Sigmoid colon (tissue), 6 donors: ENCODE measurements at regions not wholly inside any gene's neighbourhood (a gene's known extent, or its start where the extent isn't known, plus 50 kb on each side); places are given as distances from the start of the nearest gene placed in this dataset.

ENCODE experiments used
- DNase-seq: peaks from one replicate; pipeline ENCODE4 v3.0.0-alpha.2; 2019
- H3K27ac ChIP-seq, 4 donors: fragments of 200-600 bp; sonication (generic); one replicate each; pipeline ENCODE4 v1.5.1; 2016 to 2019; ENCODE audit warnings: mild to moderate bottlenecking in 1 of 4
- H3K27me3 ChIP-seq, 3 donors: fragments of 200-600 bp; sonication (generic); one replicate each; pipeline ENCODE4 v1.5.1; 2019; ENCODE audit warnings: mild to moderate bottlenecking in 1 of 3
- H3K36me3 ChIP-seq, 4 donors: fragments of 200-600 bp; sonication (generic); one replicate each; pipeline ENCODE4 v1.5.1; 2016 to 2019
- H3K4me1 ChIP-seq, 4 donors: fragments of 200-600 bp; sonication (generic); one replicate each; pipeline ENCODE4 v1.5.1; 2017 to 2019
- H3K4me3 ChIP-seq, 4 donors: fragments of 200-600 bp; sonication (generic); one replicate each; pipeline ENCODE4 v1.5.1; 2017 to 2019; ENCODE audit warnings: mild to moderate bottlenecking in 2 of 4, moderate library complexity in 1 of 4
- H3K9me3 ChIP-seq, 4 donors: fragments of 200-600 bp in 3 of 4; sonication (generic) in 3 of 4; one replicate each; pipeline versions ENCODE4 v1.5.1 to v1.6.1; 2013 to 2019
- CTCF ChIP-seq, 4 experiments: fragments of 450-650 bp in 3 of 4; fragments of 200-600 bp in 1 of 4; IDR thresholded peaks; one replicate each; pipeline ENCODE4 v1.5.1; 2016 to 2019; ENCODE audit warnings: antibody characterized with exemption in 4 of 4, mild to moderate bottlenecking in 3 of 4, moderate library complexity in 2 of 4
- EP300 ChIP-seq, 4 donors: sonication (generic); formaldehyde crosslinking; IDR thresholded peaks; one replicate each; pipeline ENCODE4 v1.6.1; 2017; ENCODE audit warnings: antibody characterized with exemption in 4 of 4
- POLR2A ChIP-seq, 2 donors: fragments of 450-650 bp; IDR thresholded peaks; one replicate each; pipeline ENCODE4 v1.6.1; 2016; ENCODE audit warnings: antibody characterized with exemption in 2 of 2, mild to moderate bottlenecking in 2 of 2, moderate library complexity in 2 of 2
- POLR2AphosphoS5 ChIP-seq, 4 donors: sonication (generic); formaldehyde crosslinking; IDR thresholded peaks; one replicate each; pipeline ENCODE4 v1.6.1; 2017; ENCODE audit warnings: antibody characterized with exemption in 4 of 4
- WGBS, 2 donors: extraction: QIAGEN DNeasy Blood & Tissue Kit; methylation state at CpG; one replicate each; pipeline ENCODE4 v1.1.7; 2013; 5-methylcytosine and 5-hydroxymethylcytosine counted together
- intact Hi-C: fragments of 100-400 bp; cut with DNase I; formaldehyde crosslinking; loops from one replicate; pipeline ENCODE4 v1.15.1; 2023
- donor health status: healthy with polysubstance abuse.
- donor health status: healthy.

GRCh38 chr18:67222887-67223286, 293.6 kb downstream of the DSEL start:
- Histone ChIP-seq H3K4me1 (no peaks in the 10 kb centered on the region), H3K36me3 (no peaks in the 10 kb centered on the region), H3K27ac (no peak overlapping the region), H3K4me3 (no peak overlapping the region), H3K9me3 (no peaks in the 10 kb centered on the region), H3K27me3 (no peaks in the 10 kb centered on the region)
- DNase-seq, result no peak
- TF ChIP-seq EP300 (IDR thresholded peaks at IDR 0.05), result no peak
- TF ChIP-seq POLR2A (IDR thresholded peaks at IDR 0.05), result no peak
- TF ChIP-seq CTCF (IDR thresholded peaks at IDR 0.05), result no peak
- no peak for TF ChIP-seq POLR2AphosphoS5 (IDR thresholded peaks at IDR 0.05)
- intact Hi-C loops, result no loop called here

- Histone ChIP-seq H3K9me3 (no peaks in the 10 kb centered on the region), H3K36me3 (no peaks in the 10 kb centered on the region), H3K4me1 (no peaks in the 10 kb centered on the region), H3K4me3 (no peak overlapping the region), H3K27ac (no peak overlapping the region), H3K27me3 (no peaks in the 10 kb centered on the region)
- intact Hi-C loops, result loop anchor here (10.0 kb wide), 2 partner anchors 1405 to 1515 kb away; no protein-coding TSS in a partner anchor
- no peak for TF ChIP-seq CTCF (IDR thresholded peaks at IDR 0.05)
- no peak for TF ChIP-seq POLR2AphosphoS5 (IDR thresholded peaks at IDR 0.05)
- no peak for TF ChIP-seq POLR2A (IDR thresholded peaks at IDR 0.05)
- TF ChIP-seq EP300 (IDR thresholded peaks at IDR 0.05), result no peak
- DNase-seq, result no peak
- 83 to 85% methylated on average over 5 of the region's 5 CpGs for WGBS, 2 donors
These were observed 296.7 kb downstream of the DSEL start for GRCh38 chr18:67219821-67220220.

GRCh38 chr18:67218556-67218955, 298.0 kb downstream of the DSEL start:
- WGBS, 2 donors, result 81 to 91% methylated on average over 3 of the region's 3 CpGs

GRCh38 chr18:67217551-67218166, 298.9 kb downstream of the DSEL start:
- no peaks in the 10 kb centered on the region for H3K4me1 ChIP-seq
- no peaks in the 10 kb centered on the region for H3K36me3 ChIP-seq
- no peaks in the 10 kb centered on the region for H3K9me3 ChIP-seq
- H3K4me3 ChIP-seq, result no peak overlapping the region
- DNase-seq, result peak; percentile 71
- TF ChIP-seq EP300 (IDR thresholded peaks at IDR 0.05) (no peak), CTCF (IDR thresholded peaks at IDR 0.05) (peak; percentile 41 to 77 (median 68))
- H3K27ac ChIP-seq, result no peak overlapping the region
- no peaks in the 10 kb centered on the region for H3K27me3 ChIP-seq
- intact Hi-C loops, result loop anchor here (1.0 to 10.0 kb wide), 3 partner anchors 1407 to 1517 kb away; no protein-coding TSS in a partner anchor
- WGBS, 2 donors, result 4 to 5% methylated on average over 7 of the region's 7 CpGs

More at GRCh38 chr18:67218556-67218955, 298.0 kb downstream of the DSEL start:
- Histone ChIP-seq H3K27me3 (no peaks in the 10 kb centered on the region), H3K36me3 (no peaks in the 10 kb centered on the region), H3K9me3 (no peaks in the 10 kb centered on the region), H3K4me1 (no peaks in the 10 kb centered on the region), H3K4me3 (no peak overlapping the region), H3K27ac (no peak overlapping the region)
- DNase-seq, result no peak
- intact Hi-C loops, result loop anchor here (10.0 kb wide), 2 partner anchors 1406 to 1516 kb away; no protein-coding TSS in a partner anchor
- TF ChIP-seq POLR2AphosphoS5 (IDR thresholded peaks at IDR 0.05), result no peak
- TF ChIP-seq POLR2A (IDR thresholded peaks at IDR 0.05), result no peak
- no peak for TF ChIP-seq EP300 (IDR thresholded peaks at IDR 0.05)
- TF ChIP-seq CTCF (IDR thresholded peaks at IDR 0.05), result no peak

- Histone ChIP-seq H3K27me3 (no peaks in the 10 kb centered on the region), H3K36me3 (no peaks in the 10 kb centered on the region), H3K27ac (no peak overlapping the region), H3K9me3 (no peaks in the 10 kb centered on the region), H3K4me1 (no peaks in the 10 kb centered on the region), H3K4me3 (no peak overlapping the region)
- 86 to 91% methylated on average over 1 of the region's 1 CpG for WGBS, 2 donors
- no peak for DNase-seq
- TF ChIP-seq CTCF (IDR thresholded peaks at IDR 0.05) (no peak), EP300 (IDR thresholded peaks at IDR 0.05) (no peak), POLR2A (IDR thresholded peaks at IDR 0.05) (no peak), POLR2AphosphoS5 (IDR thresholded peaks at IDR 0.05) (no peak)
- intact Hi-C loops, result loop anchor here (1.0 to 10.0 kb wide), 3 partner anchors 1408 to 1518 kb away; no protein-coding TSS in a partner anchor
These were observed 299.7 kb downstream of the DSEL start for GRCh38 chr18:67216846-67217245.
